AG09319 (cell line): ENCODE measurements at regions not wholly inside any gene's neighbourhood (a gene's known extent, or its start where the extent isn't known, plus 50 kb on each side); places are given as distances from the start of the nearest gene placed in this dataset.

Experiments used
- DNase-seq: peaks from one replicate; pipeline ENCODE4 v3.0.0-alpha.2; 2010; ENCODE audit warnings: low read depth; ENCODE audit errors: extremely low read depth
- TF ChIP-seq, protein P1 (sequence below): IDR thresholded peaks from 2 replicates; pipeline ENCODE4 v1.5.1; 2011; ENCODE audit warnings: low read depth, mild to moderate bottlenecking, inconsistent platforms, low read length, moderate library complexity

DNA sequence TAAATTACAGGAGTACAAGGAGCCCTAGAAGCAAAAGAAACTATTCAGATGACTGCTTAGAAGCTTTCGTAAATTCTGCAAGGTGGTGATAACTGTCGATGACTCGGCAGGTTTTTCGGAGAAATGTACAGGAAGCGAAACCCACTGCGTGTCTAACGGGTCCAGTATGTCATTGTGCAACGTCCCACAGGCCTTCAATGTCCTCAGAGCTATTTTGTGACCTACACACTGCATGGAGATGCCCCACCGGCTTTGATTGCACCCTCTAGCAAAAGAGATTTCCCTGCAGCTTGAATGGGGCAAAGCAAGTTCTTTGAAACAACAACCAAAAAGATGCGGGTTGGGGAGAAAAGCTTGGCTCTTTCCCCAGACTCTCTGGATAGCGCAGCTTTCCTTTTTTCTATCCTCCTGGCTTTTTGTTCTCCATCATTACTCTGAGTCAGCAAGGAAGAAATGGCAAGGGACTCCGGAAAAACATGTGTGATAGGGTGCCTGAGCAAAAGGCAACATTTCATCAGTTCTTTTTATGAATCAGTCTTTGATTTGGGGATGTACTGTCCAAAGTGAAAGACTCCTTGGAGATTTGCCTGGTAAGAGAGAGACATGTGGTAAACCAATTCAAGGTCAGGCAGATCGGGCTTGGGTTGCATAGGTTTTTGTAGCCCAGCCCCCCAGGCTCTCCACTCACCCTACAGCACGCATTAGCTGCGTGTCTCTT lies 112.0 kb upstream of the TBL1X start:
- DNase-seq, result no peak
- TF ChIP-seq, protein P1, sequence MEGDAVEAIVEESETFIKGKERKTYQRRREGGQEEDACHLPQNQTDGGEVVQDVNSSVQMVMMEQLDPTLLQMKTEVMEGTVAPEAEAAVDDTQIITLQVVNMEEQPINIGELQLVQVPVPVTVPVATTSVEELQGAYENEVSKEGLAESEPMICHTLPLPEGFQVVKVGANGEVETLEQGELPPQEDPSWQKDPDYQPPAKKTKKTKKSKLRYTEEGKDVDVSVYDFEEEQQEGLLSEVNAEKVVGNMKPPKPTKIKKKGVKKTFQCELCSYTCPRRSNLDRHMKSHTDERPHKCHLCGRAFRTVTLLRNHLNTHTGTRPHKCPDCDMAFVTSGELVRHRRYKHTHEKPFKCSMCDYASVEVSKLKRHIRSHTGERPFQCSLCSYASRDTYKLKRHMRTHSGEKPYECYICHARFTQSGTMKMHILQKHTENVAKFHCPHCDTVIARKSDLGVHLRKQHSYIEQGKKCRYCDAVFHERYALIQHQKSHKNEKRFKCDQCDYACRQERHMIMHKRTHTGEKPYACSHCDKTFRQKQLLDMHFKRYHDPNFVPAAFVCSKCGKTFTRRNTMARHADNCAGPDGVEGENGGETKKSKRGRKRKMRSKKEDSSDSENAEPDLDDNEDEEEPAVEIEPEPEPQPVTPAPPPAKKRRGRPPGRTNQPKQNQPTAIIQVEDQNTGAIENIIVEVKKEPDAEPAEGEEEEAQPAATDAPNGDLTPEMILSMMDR, result no peak

DNA sequence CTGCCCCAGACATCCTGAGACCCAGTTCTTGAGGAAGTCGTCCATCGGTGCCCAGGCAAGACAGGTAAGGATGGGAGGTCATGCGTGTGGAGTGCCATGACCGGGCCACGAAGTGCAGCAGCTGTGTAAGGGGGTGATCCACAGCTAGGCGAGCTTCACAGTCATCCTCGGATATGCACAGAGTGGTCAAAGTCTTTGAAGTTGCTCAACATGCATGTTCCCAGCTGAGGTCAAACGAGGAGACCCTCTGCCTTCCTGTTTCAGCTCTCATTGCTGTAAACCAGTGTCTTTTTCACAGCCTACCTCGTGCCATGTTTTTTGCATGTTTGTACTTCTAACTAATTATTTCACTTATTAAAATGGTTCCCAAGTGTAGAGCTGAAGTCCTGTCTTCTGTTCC lies 109.9 kb upstream of the TBL1X start:
- TF ChIP-seq, protein P1, result no peak
- DNase-seq, result no peak

DNA sequence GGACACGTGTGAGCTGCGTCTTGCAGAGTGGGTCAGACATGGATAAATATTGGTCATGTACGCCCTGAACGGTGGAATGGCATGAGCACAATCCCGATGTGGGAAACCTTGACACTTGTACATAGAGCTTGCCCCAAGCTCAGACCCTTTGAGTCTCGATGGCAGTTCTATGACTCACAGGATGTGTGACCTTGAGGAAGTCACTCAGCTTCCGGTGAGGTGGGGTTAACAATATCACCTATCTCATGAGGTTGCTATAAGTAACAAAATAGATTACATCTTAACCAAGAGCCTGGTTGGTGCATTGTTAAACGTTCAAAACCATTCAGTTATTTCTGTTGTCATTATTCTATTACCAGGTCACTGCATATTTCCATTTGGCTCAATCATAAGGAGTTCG lies 109.1 kb upstream of the TBL1X start:
- no peak for DNase-seq
- TF ChIP-seq, protein P1, result no peak

DNA sequence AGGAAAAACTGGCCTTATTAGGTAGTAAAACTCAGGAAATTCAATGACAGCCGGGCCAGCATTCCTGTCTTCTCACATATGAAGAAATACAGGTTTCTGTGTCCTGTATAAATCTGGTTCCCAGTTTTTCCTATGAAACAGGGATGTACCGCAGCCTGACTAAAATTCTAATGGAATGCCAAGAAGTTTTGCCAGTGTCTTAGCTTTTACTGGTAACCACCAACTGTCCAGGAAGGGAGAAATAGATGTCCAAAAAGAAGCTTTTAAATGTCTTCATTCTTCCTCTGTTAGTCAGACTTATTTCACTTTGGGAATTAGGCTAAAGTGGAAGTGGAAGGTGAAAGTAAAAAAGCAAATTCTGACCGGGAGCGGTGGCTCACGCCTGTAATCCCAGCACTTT lies 108.0 kb upstream of the TBL1X start:
- TF ChIP-seq, protein P1, result no peak
- DNase-seq, result no peak

DNA sequence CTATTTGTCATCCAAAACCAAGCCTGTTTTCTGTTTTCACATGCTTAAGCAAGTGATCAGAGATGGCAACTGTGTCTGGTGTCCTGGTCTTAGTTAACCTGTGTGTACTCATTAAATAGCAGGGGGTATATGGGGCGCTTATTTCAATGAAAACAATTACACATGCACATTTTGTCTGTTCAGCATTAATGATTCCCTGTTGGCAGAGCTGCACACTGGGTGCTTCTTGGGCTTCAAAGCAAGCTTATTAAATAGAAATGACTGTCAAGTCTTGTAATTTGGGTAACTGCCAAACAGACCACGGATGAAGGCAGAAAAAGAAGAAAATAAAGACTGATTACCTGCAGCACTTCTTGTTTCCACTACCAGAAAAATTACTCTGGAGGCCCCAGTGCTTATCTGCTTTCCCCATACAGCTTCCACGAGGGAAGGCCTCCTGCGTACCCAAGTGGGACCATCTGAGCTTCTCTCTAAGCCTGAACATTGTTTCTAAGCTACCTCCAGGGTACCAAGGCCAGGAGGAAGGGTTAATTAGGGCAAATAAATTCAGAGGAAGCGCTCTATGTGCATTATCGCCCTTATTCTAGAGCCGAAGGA lies 107.2 kb upstream of the TBL1X start:
- TF ChIP-seq, protein P1, result no peak
- no peak for DNase-seq

DNA sequence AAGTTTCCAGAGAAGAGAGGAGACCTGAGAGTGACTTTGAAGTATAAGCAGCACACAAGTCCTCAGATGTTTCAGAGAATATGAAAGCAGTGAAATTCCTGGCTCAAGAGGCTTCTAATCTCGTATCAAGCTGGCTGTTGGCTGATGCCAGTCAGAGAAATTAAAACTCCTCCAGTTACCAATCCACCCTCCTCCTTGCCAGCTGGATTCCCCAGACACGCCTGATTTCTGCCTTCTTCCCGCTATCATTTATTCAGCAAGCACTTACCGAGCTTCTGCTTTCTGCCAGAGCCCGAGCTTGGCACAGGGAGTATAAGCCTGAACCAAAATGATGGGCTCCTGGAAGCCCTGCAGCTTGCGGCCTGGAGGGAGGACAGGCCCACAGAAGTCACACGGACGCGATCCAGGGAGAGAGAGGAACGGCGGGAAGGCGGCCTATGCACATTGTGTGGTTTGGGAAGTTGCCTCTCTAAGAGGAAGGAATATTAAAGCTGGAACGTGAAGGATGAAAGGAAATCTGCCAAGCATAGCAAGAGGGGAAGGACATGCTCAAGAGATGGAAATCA lies 102.4 kb upstream of the TBL1X start:
- TF ChIP-seq, protein P1, result no peak

DNA sequence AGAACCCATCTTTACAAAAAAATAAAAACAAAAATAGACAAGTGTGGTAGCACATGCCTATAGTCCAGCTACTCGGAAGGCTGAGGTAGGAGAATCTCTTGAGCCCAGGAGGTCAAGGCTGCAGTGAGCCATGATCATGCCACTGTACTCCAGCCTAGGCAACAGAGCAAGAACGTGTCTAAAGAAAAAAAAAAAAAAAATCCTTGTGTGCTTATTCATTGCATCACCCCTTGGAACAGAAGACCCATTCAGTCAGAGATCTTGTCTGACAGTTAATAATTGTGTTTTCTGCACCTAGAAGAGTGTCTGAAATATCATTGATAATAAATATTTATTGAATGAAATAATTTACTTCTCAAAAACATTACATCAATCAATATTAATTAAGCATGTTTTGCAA lies 97.4 kb upstream of the TBL1X start:
- TF ChIP-seq, protein P1, result no peak
- no peak for DNase-seq

More for the DNA sequence above, 102.4 kb upstream of the TBL1X start:
- no peak for DNase-seq
